ENCODE measurements at regions not wholly inside any gene's neighbourhood (a gene's known extent, or its start where the extent isn't known, plus 50 kb on each side); places are given as distances from the start of the nearest gene placed in this dataset.

GRCh38 chr5:87170799-87171198 lies 96.9 kb upstream of the RASA1 start:
- ATAC-seq (ENCODE audit: low read depth) (no peak), DNase-seq (no peak)
- no peak overlapping the region for H3K23ac ChIP-seq (ENCODE audit: low read depth, low read length)
- no peaks in the 10 kb centered on the region for H3K9me3 ChIP-seq (ENCODE audit: control insufficient read depth, insufficient read depth, low read length)
- no peak overlapping the region for H4K91ac ChIP-seq (ENCODE audit: insufficient read depth, low read depth, low read length)
- H4K20me1 ChIP-seq (ENCODE audit: insufficient read depth, low read length) = no peaks in the 10 kb centered on the region
- H3K4me2 ChIP-seq (ENCODE audit: low read depth, low read length) = no peak overlapping the region
- H3K4me1 ChIP-seq (ENCODE audit: control insufficient read depth, insufficient read depth, low read length) = peaks cover 2% of the 10 kb centered on the region; the same call in 1 of the 2 replicates
- H2BK15ac ChIP-seq (ENCODE audit: low read depth, low read length) = no peak overlapping the region
- no peak overlapping the region for H3K18ac ChIP-seq (ENCODE audit: low read depth, low read length)
- H2BK20ac ChIP-seq (ENCODE audit: low read depth, low read length) = no peak overlapping the region
- no peak overlapping the region for H3K27ac ChIP-seq (ENCODE audit: insufficient read depth, low read length)
- no peak overlapping the region for H3K14ac ChIP-seq (replicated peaks; ENCODE audit: low read depth, low read length)
- no peak overlapping the region for H2AFZ ChIP-seq (replicated peaks; ENCODE audit: low read length, poor library complexity)
- no TSS peak for BruUV-seq (replicated peaks)
- intact Hi-C loops (cut with micrococcal nuclease) = no loop called here
- no peak overlapping the region for H3K9ac ChIP-seq (ENCODE audit: low read depth, low read length)
- TF ChIP-seq CEBPB (IDR thresholded peaks at IDR 0.05; ENCODE audit: low read depth, low read length) (no peak), NFE2L2 (IDR thresholded peaks at IDR 0.05; ENCODE audit: low read depth, low read length) (no peak), SMC3 (IDR thresholded peaks at IDR 0.05; ENCODE audit: low read depth, low read length) (no peak), MXI1 (IDR thresholded peaks at IDR 0.05; ENCODE audit: borderline replicate concordance, low read depth, low read length) (no peak), MAFK (IDR thresholded peaks at IDR 0.05; ENCODE audit: low read depth, low read length) (no peak), CTCF (conservative IDR thresholded peaks at IDR 0.05; ENCODE audit: low read depth, low read length) (no peak), FOS (IDR thresholded peaks at IDR 0.05; ENCODE audit: low read depth, low read length) (no peak)
- TF ChIP-seq, protein P1, sequence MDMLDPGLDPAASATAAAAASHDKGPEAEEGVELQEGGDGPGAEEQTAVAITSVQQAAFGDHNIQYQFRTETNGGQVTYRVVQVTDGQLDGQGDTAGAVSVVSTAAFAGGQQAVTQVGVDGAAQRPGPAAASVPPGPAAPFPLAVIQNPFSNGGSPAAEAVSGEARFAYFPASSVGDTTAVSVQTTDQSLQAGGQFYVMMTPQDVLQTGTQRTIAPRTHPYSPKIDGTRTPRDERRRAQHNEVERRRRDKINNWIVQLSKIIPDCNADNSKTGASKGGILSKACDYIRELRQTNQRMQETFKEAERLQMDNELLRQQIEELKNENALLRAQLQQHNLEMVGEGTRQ (IDR thresholded peaks at IDR 0.05; ENCODE audit: low read depth, low read length) = no peak
- H2BK5ac ChIP-seq (ENCODE audit: low read depth, low read length, poor library complexity, severe bottlenecking) = no peak overlapping the region
- H3K79me1 ChIP-seq (ENCODE audit: low read depth in 1 of 2, low read length in 2 of 2) = no peaks in the 10 kb centered on the region
- no peak overlapping the region for H3K56ac ChIP-seq (ENCODE audit: extremely low read depth, insufficient read depth, low read length)
- no peaks in the 10 kb centered on the region for H3K36me3 ChIP-seq (ENCODE audit: control insufficient read depth, insufficient read depth, low read length)
- in situ Hi-C loops (cut with MboI; ENCODE audit: low sequenced_read_pairs) = no loop called here
- H2AK5ac ChIP-seq (ENCODE audit: low read depth, low read length) = no peak overlapping the region
- H2AK9ac ChIP-seq (replicated peaks; ENCODE audit: low read depth, low read length, poor library complexity) = no peak overlapping the region
- no peak overlapping the region for H4K8ac ChIP-seq (ENCODE audit: low read depth in 2 of 2, low read length in 2 of 2)
- dilution Hi-C loops (cut with HindIII; ENCODE audit: low sequenced_read_pairs, unreplicated experiment) = no loop called here
- no peaks in the 10 kb centered on the region for H3K27me3 ChIP-seq (ENCODE audit: control insufficient read depth, insufficient read depth, low read length)
- no peaks in the 10 kb centered on the region for H3K9me1 ChIP-seq (ENCODE audit: insufficient read depth, low read length)
- H3K4ac ChIP-seq (ENCODE audit: low read depth, low read length) = no peak overlapping the region
- H3K4me3 ChIP-seq (ENCODE audit: insufficient read depth, low read depth, low read length) = no peak overlapping the region
- CTCF ChIA-PET = no interaction called here
- H4K5ac ChIP-seq (ENCODE audit: low read depth, low read length) = no peak overlapping the region
- POLR2A ChIA-PET (ENCODE audit: unreplicated experiment) = no interaction called here
- no CpG with 5 or more reads among the region's 3 CpGs for WGBS, 2 experiments (ENCODE audit: extremely low coverage in 2 of 2, insufficient read length in 1 of 2)
- no peak overlapping the region for H2BK120ac ChIP-seq (ENCODE audit: low read depth, low read length)
